Fibroblast of peridontal ligament (primary cell): ENCODE measurements at regions not wholly inside any gene's neighbourhood (a gene's known extent, or its start where the extent isn't known, plus 50 kb on each side); places are given as distances from the start of the nearest gene placed in this dataset.
"Not testable (repeated sequence)": the region's sequence is repeated elsewhere in the genome, so short reads cannot be mapped to it uniquely, and the experiment has no call there.

Experiments
- DNase-seq: peaks from one replicate; pipeline ENCODE4 v3.0.0-alpha.2; 2010; ENCODE audit errors: extremely low read depth

DNA sequence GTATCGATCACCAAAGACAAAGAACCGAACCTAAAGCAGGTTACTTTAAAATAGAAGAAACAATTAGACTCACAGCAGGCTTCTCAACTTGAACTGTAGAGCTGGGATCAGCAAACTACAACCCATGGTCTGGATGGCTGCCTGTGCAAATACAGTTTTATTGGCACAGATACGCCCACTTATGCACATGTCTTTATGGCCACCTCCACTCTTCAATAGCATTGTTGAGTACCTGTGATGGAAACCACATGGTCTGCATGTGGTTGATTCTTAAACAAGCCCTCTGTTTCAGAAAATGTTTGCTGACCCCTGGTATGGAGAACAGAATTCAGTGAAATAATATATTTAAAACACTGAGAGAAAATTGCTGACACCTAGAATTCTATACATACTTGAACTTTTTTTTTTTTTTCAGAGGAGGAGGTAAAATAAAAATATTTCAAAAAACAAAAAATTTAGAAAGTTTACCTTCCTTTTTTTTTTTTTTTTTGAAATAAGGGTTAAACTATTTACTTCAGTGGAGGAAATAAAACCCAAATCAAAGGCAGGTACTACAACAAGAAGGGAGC lies 263.8 kb upstream of the ATP10A start:
- no peak for DNase-seq

DNA sequence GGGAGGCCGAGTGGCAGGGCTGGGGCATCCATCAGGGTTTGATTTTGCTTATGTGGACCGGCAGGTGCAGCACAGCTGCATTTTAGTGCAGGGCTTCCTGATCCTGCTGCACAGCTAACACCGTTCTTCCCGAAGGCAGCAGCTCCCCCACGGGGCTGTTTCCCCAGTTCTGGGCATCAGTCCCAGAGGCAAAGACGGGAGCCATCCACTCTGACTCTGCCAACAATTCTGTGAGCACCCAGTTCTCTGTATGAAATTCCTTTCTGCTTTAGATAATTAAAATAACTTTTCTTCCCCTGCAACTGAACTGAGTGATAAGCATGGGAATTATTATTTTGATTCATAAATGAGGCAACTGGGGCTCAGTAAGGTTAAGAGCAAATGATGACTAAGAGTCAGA lies 262.9 kb upstream of the ATP10A start:
- no peak for DNase-seq

- DNase-seq: no peak
Measured at GRCh38 chr15:26125664-26126063, 262.5 kb upstream of the ATP10A start.

DNA sequence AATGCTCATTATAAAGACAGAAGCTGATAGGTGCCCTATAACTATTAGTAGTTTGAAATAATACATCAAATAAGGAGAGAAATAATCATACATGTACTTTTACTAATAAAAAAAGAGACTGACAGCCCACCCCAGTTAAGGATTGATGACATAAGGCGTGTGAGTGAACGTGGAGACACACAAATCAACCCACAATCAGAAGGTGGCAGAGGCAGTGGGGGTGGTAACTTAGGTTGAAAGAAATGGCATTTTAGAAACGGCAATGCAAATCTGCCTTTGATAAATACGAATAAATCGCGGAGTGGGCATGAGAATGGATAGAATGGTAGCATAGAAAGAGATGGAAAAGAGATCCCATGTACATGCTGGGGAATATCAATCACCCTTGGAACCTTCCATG lies 256.2 kb upstream of the ATP10A start:
- no peak for DNase-seq

GRCh38 chr15:26115229-26115943 lies 252.3 kb upstream of the ATP10A start:
- DNase-seq: no peak

DNA sequence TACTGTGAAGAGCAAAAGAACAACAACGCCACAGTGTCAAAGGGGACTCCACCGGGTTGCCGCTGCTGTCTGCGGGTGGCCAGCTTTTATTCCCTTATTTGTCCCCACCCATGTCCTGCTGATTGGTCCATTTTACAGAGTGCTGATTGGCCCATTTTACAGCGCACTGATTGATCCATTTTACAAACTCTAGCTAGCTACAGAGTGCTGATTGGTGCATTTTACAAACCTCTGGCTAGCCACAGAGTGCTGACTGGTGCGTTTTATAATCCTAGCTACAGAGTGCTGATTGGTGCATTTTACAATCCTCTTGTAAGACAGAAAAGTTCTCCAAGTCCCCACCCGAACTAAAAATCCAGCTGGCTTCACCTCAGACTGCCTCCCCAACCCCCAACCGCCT lies 251.0 kb upstream of the ATP10A start:
- DNase-seq: not testable (repeated sequence)

DNA sequence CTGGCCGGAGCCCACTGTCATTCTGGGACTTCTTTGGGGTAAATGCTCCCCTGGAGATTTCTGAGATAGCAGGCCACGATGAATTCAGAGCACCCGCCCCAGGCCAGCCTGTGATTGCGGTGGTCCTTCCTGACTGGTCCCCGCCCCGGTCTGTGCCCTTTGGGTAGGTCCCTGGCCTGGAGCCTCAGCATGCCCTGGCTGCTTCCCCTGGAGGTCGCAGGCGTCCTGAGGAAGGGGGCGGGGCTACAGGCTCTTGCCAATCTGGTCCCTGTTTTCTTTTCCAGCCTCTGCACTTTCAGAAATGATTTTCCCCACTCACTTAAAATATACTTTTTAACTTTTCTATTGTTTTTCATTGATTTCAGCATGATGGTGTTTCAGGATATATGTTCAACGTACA lies 250.2 kb upstream of the ATP10A start:
- DNase-seq: no peak

DNA sequence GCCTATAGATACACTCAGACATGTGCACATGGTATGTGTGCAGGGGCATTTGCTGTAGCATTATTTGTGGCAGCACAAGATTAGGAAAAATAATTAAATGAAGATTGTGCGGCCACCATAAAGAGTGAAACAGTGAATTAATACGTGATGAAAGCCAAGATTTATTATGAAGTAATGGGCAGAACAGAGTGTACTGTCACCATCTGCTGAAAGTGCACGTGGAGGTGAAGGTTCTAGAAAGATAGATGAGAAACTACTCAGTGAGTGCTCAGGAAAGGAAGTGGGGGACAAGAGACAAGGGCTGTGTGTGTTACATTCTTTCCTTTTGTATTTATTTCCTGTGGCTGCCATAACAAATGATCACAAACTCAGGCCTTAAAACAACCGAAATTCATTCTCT lies 246.1 kb upstream of the ATP10A start:
- DNase-seq: no peak

DNA sequence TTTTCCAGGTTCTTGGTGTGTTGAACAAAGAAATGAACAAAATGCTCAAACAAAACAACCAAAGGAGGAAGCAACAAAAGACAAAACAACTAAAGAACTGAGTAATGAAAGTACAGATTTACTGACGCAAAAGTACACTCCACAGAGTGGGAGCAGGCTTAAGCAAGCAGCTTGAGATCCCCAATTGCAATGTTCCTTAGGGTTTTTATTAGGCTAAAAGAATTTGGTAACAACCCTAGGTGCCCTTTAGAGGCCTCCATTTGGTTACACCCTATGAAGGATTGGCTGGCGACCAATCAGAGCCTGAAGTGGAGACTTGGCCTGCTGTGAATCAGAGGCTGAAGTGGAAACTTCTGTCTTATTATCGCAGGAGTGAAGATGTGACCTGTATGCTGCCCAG lies 243.4 kb upstream of the ATP10A start:
- DNase-seq: no peak

DNA sequence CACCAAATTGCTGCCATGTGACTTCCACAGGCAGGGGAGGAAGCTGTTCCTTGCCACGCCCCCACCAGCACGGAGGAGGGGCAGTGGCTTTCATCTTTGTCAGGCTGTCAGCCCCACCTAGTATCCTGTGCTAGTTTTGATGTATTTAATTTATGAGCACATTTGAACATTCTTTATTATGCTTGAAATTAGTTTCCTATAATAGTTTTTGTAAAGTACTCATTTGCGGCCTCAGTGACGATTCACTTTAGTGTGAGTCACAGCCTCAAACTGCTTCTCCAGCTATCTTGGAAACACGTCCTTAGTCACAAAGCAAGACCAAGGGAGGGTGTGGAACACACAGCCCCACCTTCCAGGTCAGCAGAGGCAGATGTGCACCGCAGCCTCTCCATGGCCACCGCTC lies 239.9 kb upstream of the ATP10A start:
- DNase-seq: no peak

DNA sequence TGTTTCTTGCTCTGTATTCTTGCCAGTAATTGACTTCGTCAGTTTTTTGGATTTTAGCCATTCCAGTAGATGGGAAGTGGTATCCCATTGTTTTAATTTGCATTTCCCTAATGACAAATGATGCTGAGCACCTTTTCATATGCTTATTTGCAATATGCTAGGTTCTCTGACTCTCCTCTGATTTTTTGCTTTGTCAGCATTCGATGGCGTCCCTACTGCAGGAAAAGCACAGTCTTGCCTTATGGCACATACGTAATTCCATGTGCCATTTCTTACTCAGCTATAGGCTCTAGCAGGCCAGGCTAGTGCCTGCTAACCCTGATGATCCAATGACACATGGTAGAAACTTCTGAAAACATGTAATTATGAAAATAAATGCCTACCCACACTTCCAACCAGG lies 239.2 kb upstream of the ATP10A start:
- no peak for DNase-seq

GRCh38 chr15:26101443-26101842 lies 238.3 kb upstream of the ATP10A start:
- no peak for DNase-seq

DNA sequence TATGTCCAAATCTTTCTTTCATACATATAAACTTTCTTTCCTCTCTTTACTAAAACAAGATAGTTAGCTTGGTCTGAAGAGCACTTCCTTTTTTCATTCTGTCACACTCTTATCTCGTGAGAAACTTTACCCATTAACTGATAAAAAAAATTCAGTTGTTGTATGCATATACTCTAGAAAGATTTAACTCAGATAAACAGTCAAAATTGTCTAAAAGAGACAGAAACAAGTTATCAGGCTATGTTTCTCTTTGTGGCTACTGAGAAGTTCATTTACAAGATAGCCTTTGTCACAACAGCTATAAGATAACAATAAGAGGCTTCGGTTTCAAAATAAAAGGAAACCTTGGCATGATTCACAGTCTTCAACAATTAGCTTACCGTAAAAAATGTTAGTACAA lies 235.7 kb upstream of the ATP10A start:
- DNase-seq: no peak

GRCh38 chr15:26097216-26097615 lies 234.1 kb upstream of the ATP10A start:
- no peak for DNase-seq

- no peak for DNase-seq
Measured at GRCh38 chr15:26096581-26096980, 233.5 kb upstream of the ATP10A start.

- DNase-seq: no peak
Measured at GRCh38 chr15:26095710-26096330, 232.7 kb upstream of the ATP10A start.

DNA sequence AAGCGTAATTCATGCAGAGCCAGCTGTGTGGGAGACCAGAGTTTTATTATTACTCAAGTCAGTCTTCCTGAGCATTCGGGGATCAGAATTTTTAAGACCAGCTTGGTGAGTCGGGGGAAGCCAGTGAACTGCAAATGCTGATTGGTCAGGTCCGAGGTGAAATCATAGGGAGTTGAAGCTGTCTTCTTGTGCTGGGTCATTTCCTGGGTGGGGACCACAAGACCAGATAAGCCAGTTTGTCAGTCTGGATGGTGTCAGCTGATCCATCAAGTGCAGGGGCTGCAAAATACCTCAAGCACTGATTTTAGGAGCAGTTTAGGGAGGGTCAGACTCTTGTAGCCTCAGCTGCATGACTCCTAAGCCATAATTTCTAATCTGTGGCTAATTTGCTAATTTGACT lies 228.1 kb upstream of the ATP10A start:
- DNase-seq: no peak

DNA sequence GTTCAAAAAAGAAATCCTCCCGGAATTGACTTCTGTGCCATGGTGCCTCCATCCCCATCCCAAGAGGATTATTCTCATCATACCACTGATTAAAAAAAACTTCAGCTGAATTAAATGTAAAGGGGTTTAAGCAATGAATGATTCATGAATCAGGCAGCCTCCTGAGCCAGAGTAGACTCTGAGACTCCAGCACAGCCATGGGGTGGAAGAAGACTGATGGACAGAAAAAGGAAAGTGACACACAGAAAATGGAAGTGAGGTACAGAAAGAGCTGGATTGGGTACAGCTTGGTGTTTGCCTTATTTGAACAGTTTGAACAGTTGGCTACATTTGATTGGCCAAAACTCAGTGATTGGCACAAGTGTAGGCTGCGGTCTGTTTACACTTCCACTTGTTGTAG lies 224.8 kb upstream of the ATP10A start:
- no peak for DNase-seq

- no peak for DNase-seq
Measured at GRCh38 chr15:26087395-26087794, 224.3 kb upstream of the ATP10A start.

GRCh38 chr15:26084771-26085170 lies 221.6 kb upstream of the ATP10A start:
- DNase-seq: no peak

DNA sequence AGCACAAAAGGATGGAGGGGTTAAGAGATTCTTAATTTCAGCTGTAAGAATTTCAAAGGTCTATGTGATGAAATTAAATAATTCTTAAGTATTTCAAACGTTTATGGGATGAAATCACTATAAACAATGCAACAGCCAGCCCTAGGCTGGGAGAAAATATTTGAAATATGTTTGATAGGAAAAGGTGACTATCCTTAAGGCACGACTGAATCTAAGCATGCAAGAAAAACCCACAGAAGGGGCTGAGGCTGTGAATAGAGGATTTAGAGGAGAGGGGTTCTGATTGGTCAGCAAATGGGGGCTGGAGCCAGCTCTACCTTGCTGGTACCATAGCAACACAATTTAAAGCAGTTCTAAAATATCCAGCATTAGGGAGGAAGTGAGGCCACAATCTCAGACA lies 220.8 kb upstream of the ATP10A start:
- DNase-seq: no peak

- DNase-seq: no peak
Measured at GRCh38 chr15:26083457-26083856, 220.3 kb upstream of the ATP10A start.
